ENCODE measurements at regions not wholly inside any gene's neighbourhood (a gene's known extent, or its start where the extent isn't known, plus 50 kb on each side); places are given as distances from the start of the nearest gene placed in this dataset.

- DNase-seq = peak; percentile 20
Measured at GRCh38 chr3:27960133-27960532, 238.0 kb upstream of the EOMES start.

DNA sequence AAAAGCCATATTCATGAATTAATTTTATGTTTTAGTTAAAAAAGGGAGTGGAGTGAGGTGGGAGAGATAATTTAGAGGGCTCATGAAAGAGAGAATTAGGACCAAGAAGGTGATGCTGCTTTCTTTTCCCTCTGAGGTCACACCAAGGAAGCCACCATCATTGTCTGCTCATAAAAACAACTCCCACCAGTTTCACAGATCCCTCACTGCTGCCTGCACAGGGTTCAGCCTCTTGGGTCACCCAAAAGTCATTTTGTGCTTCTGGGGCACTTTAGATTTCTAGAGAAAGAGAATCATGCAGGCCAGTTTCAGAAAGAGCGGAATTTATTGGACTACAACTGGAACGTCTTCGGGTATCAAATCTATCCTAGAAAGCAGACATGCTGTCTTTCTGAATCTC is 241.4 kb upstream of the EOMES start:
- DNase-seq = no peak

- no peak for DNase-seq
Measured at GRCh38 chr3:27971600-27971999, 249.5 kb upstream of the EOMES start.

DNA sequence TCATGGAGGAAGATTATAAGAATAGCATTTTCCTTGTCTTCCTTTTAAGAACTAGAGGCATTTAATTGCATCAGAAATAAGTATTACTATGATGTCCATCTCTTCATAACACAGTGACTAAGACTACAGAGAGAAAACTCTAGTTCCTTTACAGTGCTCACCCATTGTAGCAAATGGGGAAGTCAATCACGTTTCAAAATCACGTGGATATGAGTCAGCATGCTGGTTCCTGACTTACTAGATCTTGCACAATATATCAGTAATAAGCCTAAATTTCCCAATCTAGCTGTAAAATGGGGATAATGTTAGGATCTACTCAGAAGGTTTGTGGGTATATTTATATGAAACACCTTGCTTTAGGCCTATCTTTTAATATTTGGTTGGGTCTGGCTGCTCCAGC is 254.8 kb upstream of the EOMES start:
- peak; percentile 96 for DNase-seq

DNA sequence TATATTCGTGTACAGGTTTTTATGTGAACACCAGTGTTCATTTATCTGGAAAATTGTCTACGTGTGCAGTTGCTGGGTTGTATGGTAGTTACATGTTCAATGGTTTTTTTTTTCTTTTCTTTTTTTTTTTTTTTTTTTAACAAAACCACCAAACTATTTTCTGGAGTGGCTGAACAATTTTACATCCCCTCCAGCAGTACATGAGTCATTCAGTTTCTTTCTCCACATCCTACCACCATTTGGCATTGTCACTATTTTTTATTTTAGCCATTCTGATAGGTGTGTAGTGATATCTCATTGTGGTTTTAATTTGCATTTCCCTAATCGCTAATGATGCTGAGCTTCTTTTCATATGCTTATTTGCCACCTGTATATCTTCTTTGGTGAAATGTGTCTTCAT is 256.3 kb upstream of the EOMES start:
- DNase-seq = no peak

- no peak for DNase-seq
Measured at GRCh38 chr3:27985369-27986035, 255.9 kb upstream of the CMC1 start.

- no peak for DNase-seq
Measured at GRCh38 chr3:27986234-27986879, 255.1 kb upstream of the CMC1 start.

- DNase-seq = peak; percentile 9
Measured at GRCh38 chr3:27990324-27990723, 251.1 kb upstream of the CMC1 start.

- no peak for DNase-seq
Measured at GRCh38 chr3:27990837-27991236, 250.6 kb upstream of the CMC1 start.

DNA sequence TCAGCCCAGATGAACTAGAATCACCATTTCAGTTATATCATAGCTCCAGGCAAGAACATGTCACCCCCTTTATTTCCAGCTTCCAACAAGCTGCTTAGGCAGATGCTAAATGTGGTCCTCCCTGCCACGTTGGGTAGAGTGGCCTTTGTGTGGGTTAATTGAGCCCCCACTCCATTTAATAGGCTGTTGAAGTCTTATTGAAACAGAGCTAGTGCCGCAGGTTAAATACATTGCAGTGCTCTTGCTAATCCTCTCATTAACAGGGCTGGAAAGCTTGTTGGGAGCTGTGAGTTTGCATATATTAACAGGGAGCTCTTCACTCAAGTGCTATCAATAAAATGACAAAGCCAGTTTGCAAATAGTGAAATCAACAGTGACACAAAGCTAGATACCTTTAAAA is 248.4 kb upstream of the CMC1 start:
- no peak for DNase-seq

DNA sequence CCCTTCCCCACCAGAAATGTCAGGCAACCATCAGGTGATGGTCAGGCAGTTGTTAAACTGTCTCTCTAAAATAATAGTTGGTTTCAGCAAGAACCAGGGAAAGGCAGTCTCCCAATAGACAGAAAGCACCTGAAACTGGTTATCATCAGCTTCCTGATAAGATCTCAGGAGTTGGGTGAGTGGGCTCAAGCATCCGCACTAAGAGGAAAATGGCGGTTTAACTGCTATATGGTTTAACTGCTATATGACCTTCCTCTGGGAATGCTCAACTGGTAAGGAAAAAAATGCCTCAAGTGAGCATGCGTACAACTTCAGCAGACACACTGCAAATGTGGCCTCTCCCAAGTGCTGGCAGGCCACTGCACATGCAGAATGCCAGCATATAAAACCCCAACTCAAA is 240.8 kb upstream of the CMC1 start:
- no peak for DNase-seq

GRCh38 chr3:28008235-28008634 is 233.2 kb upstream of the CMC1 start:
- DNase-seq = no peak

GRCh38 chr3:28012830-28013229 is 228.6 kb upstream of the CMC1 start:
- no peak for DNase-seq

DNA sequence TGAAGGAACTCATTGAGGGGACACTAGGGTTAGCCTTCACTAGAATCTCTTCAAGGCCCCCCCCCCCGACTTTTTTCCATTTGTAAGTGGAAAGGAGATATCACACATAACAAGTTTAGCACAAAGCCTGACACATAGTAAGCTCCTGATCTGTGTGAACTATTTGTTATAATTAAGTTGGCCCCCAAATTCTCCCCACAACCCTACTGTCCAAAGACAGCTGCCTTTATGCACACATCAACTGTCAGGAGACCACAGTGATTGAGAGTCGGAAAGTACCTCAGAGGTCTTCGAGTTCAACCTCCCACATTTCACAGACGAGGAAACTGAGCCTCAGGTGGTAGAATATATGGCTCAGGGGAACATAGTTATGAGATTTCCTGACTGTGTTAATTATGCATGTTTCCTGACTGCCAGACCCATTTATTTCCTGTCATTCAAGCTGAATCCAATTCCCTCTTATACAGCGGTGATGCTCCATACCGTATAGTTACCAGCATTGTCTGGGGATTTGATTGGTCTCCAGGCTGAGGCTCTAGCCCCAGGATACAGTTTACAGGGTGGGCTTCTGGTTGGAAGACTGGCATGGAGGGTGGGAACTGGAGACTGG is 227.4 kb upstream of the CMC1 start:
- no peak for DNase-seq

DNA sequence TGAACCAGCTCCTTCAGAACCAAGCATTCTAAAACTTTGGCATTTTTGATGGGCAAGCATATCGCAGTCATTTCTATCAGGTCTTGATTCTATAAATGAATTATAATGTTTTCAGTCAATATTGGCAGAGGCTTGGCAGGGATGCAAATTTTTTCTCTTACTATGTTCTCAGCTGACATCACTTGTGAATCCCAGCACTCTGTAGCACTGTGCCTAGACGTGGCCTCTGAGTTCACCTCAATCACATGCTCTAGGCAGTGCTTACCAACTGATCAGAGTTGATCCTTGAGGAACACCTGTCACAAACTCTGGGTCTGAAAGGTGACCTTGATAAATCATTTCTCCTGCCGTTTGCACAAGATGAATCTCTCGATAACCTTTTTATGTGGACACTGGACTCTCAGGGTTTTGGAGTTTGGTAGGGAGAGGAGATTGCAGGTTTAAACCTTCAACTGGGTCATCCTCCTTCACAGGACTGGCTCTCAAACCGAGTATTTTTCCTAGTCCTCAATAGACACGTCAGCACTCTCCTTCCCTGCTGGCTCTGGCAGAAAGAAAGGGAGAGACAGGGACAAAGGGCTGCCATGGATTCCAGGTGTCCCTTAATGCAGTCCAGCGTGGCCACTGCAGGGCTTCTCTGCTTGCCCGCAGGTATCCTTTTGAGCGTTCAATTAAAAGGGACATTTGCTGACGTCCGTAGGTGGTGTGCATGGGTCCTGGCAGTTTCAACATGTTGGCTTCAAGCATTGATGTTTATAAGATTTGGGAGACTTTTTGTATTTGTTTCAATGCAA is 222.3 kb upstream of the CMC1 start:
- DNase-seq = no peak

- no peak for DNase-seq
Measured at GRCh38 chr3:28019740-28020139, 221.7 kb upstream of the CMC1 start.

- DNase-seq = peak; percentile 2
Measured at GRCh38 chr3:28022916-28023315, 218.5 kb upstream of the CMC1 start.

GRCh38 chr3:28028554-28028953 is 212.9 kb upstream of the CMC1 start:
- no peak for DNase-seq

GRCh38 chr3:28033059-28033784 is 208.2 kb upstream of the CMC1 start:
- no peak for DNase-seq

DNA sequence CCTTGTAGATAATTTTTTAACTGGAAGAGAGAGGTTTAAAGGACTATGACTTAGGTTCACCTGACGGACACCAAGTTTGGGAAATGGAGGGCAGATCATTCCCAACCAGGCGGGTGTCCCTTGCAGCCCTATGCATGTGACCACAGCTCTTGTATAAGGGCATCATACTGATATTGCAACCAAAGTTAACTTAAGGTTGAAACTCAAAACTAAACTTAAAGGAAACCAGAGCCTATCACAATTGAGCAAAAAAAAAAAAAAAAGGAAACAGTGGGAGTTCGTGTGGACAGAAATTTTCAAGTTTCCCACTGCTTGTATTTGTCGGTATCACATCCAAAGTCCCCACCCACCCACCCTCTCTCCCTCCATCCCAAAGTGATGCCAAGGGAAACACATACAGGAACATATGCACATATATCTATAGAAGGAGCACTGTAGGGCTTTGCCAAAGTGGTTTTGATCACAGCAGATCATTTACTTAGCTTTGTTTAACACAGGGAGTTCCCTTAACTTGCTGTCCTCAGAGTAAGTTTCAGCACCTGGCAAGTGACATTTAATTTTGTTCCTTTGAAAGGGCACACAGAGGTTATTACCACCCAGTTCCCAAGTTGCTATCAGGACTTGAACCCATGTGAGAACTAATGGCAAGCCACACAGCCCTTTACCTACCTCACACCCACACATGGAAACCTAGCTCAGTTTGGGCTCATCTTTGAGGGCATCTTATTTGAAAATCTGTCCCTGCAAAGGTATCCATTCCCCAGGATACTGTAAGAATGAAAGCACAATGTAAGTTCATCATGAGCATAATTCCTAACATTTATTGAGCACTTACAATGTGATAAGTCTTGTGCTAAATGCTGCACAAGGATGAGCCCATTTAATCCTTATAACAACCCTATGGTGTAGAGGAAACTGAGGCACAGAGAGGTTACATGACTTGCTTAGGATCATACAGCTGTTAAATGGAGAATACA is 204.5 kb upstream of the CMC1 start:
- DNase-seq = no peak

GRCh38 chr3:28039234-28039633 is 202.2 kb upstream of the CMC1 start:
- no peak for DNase-seq

- DNase-seq = no peak
Measured at GRCh38 chr3:28039829-28040228, 201.6 kb upstream of the CMC1 start.

All from inflammatory macrophage treated with lipopolysaccharide for 4 hours (primary cell).